Mucosa of rectum (tissue), 2 donors: ENCODE measurements at regions not wholly inside any gene's neighbourhood (a gene's known extent, or its start where the extent isn't known, plus 50 kb on each side); places are given as distances from the start of the nearest gene placed in this dataset.
"Not testable (repeated sequence)": the region's sequence is repeated elsewhere in the genome, so short reads cannot be mapped to it uniquely, and the experiment has no call there.

Experiments used
- H3K27ac ChIP-seq, 2 donors: one replicate each; pipeline ENCODE4 v1.7.0; 2013; ENCODE audit warnings: inconsistent platforms in 2 of 2, low read depth in 2 of 2, low read length in 2 of 2
- H3K27me3 ChIP-seq, 2 donors: one replicate each; pipeline ENCODE4 v1.7.0; 2013; ENCODE audit warnings: low read length in 2 of 2; ENCODE audit not compliant: control insufficient read depth in 2 of 2, insufficient read depth in 2 of 2
- H3K36me3 ChIP-seq, 2 donors: one replicate each; pipeline ENCODE4 v1.7.0; 2013; ENCODE audit warnings: low read length in 2 of 2; ENCODE audit not compliant: control insufficient read depth in 2 of 2, insufficient read depth in 2 of 2
- H3K4me1 ChIP-seq, 2 donors: one replicate each; pipeline ENCODE4 v1.7.0; 2013; ENCODE audit warnings: low read length in 2 of 2, mild to moderate bottlenecking in 1 of 2; ENCODE audit not compliant: control insufficient read depth in 2 of 2, insufficient read depth in 2 of 2
- H3K4me3 ChIP-seq, 2 donors: one replicate each; pipeline ENCODE4 v1.7.0; 2013; ENCODE audit warnings: low read length in 2 of 2
- H3K9ac ChIP-seq, 2 donors: one replicate each; pipeline ENCODE4 v1.7.0; 2013; ENCODE audit warnings: low read length in 2 of 2, low read depth in 1 of 2, mild to moderate bottlenecking in 1 of 2
- H3K9me3 ChIP-seq, 2 donors: one replicate each; pipeline ENCODE4 v1.7.0; 2013; ENCODE audit warnings: low read length in 2 of 2; ENCODE audit not compliant: control insufficient read depth in 2 of 2
- donor health status: healthy.
- donor health status: Normal muscosa, but diverticular disease.

- Histone ChIP-seq H3K27me3 (peaks cover 0 to 2% of the 10 kb centered on the region in 2 donors), H3K9ac (no peak overlapping the region), H3K4me1 (no peaks in the 10 kb centered on the region), H3K36me3 (no peaks in the 10 kb centered on the region), H3K9me3 (no peaks in the 10 kb centered on the region), H3K27ac (no peak overlapping the region), H3K4me3 (no peak overlapping the region)
These were observed 128.2 kb upstream of the RASEF start for GRCh38 chr9:83191154-83191553.

GRCh38 chr9:83189026-83189425, 126.1 kb upstream of the RASEF start:
- not testable (repeated sequence) for H3K36me3 ChIP-seq, H3K9ac ChIP-seq, H3K27ac ChIP-seq, H3K27me3 ChIP-seq, H3K4me3 ChIP-seq, H3K9me3 ChIP-seq, H3K4me1 ChIP-seq

- Histone ChIP-seq H3K4me1 (no peaks in the 10 kb centered on the region), H3K4me3 (no peak overlapping the region), H3K9ac (no peak overlapping the region), H3K36me3 (no peaks in the 10 kb centered on the region), H3K27me3 (peaks cover 0 to 2% of the 10 kb centered on the region in 2 donors), H3K27ac (no peak overlapping the region), H3K9me3 (no peaks in the 10 kb centered on the region)
These were observed 125.3 kb upstream of the RASEF start for GRCh38 chr9:83188277-83188676.

- Histone ChIP-seq H3K27ac (no peak overlapping the region), H3K4me1 (no peaks in the 10 kb centered on the region), H3K36me3 (no peaks in the 10 kb centered on the region), H3K27me3 (no peaks in the 10 kb centered on the region), H3K9ac (no peak overlapping the region), H3K9me3 (no peaks in the 10 kb centered on the region), H3K4me3 (no peak overlapping the region)
These were observed 123.3 kb upstream of the RASEF start for GRCh38 chr9:83186155-83186737.

- Histone ChIP-seq H3K4me3 (no peak overlapping the region), H3K36me3 (no peaks in the 10 kb centered on the region), H3K9me3 (no peaks in the 10 kb centered on the region), H3K27me3 (no peaks in the 10 kb centered on the region), H3K27ac (no peak overlapping the region), H3K4me1 (no peaks in the 10 kb centered on the region), H3K9ac (no peak overlapping the region)
These were observed 122.7 kb upstream of the RASEF start for GRCh38 chr9:83185488-83186154.

- no peak overlapping the region for H3K9ac ChIP-seq
These were observed 120.7 kb upstream of the RASEF start for GRCh38 chr9:83183621-83184020.

GRCh38 chr9:83182071-83182470, 119.1 kb upstream of the RASEF start:
- Histone ChIP-seq H3K27me3 (no peaks in the 10 kb centered on the region), H3K36me3 (no peaks in the 10 kb centered on the region), H3K9ac (no peak overlapping the region), H3K4me3 (no peak overlapping the region), H3K4me1 (no peaks in the 10 kb centered on the region), H3K9me3 (no peaks in the 10 kb centered on the region), H3K27ac (no peak overlapping the region)

More at GRCh38 chr9:83183621-83184020, 120.7 kb upstream of the RASEF start:
- no peak overlapping the region for H3K27ac ChIP-seq
- no peaks in the 10 kb centered on the region for H3K9me3 ChIP-seq
- no peaks in the 10 kb centered on the region for H3K36me3 ChIP-seq
- H3K4me3 ChIP-seq = no peak overlapping the region
- H3K27me3 ChIP-seq = no peaks in the 10 kb centered on the region
- H3K4me1 ChIP-seq = no peaks in the 10 kb centered on the region

GRCh38 chr9:83178717-83179116, 115.8 kb upstream of the RASEF start:
- Histone ChIP-seq H3K4me1 (no peaks in the 10 kb centered on the region), H3K9ac (no peak overlapping the region), H3K27ac (no peak overlapping the region), H3K9me3 (no peaks in the 10 kb centered on the region), H3K36me3 (no peaks in the 10 kb centered on the region), H3K4me3 (no peak overlapping the region), H3K27me3 (no peaks in the 10 kb centered on the region)

- H3K4me1 ChIP-seq = no peaks in the 10 kb centered on the region
These were observed 114.8 kb upstream of the RASEF start for GRCh38 chr9:83177747-83178146.

GRCh38 chr9:83167126-83167525, 104.2 kb upstream of the RASEF start:
- H3K4me1 ChIP-seq = peaks cover 0 to 3% of the 10 kb centered on the region in 2 donors
- H3K4me3 ChIP-seq = no peak overlapping the region
- no peaks in the 10 kb centered on the region for H3K27me3 ChIP-seq
- no peaks in the 10 kb centered on the region for H3K36me3 ChIP-seq
- peak overlapping the region in 1 of 2 donors; percentile 7 for H3K27ac ChIP-seq
- peaks cover 0 to 2% of the 10 kb centered on the region in 2 donors for H3K9me3 ChIP-seq
- H3K9ac ChIP-seq = no peak overlapping the region

More at GRCh38 chr9:83177747-83178146, 114.8 kb upstream of the RASEF start:
- H3K9ac ChIP-seq = no peak overlapping the region
- no peak overlapping the region for H3K27ac ChIP-seq
- H3K27me3 ChIP-seq = no peaks in the 10 kb centered on the region
- H3K36me3 ChIP-seq = no peaks in the 10 kb centered on the region
- H3K9me3 ChIP-seq = no peaks in the 10 kb centered on the region
- no peak overlapping the region for H3K4me3 ChIP-seq
